Nephron (organoid): ENCODE measurements at regions not wholly inside any gene's neighbourhood (a gene's known extent, or its start where the extent isn't known, plus 50 kb on each side); places are given as distances from the start of the nearest gene placed in this dataset.
A peak's percentile ranks its signal among the peaks of the same experiment; 100 is the strongest.

ENCODE experiments used
- H3K27ac Mint-ChIP-seq, 3 experiments: 2 replicates each; pipeline ENCODE4 v1.8.0; 2020; ENCODE audit warnings: mixed read lengths in 3 of 3, mild to moderate bottlenecking in 2 of 3, moderate library complexity in 1 of 3
- H3K27me3 Mint-ChIP-seq: 2 replicates; pipeline ENCODE4 v1.8.0; 2021; ENCODE audit warnings: low read depth, mild to moderate bottlenecking, moderate library complexity, mixed read lengths
- H3K36me3 Mint-ChIP-seq: 2 replicates; pipeline ENCODE4 v1.8.0; 2020; ENCODE audit warnings: low read depth, mixed read lengths
- H3K4me1 Mint-ChIP-seq: 2 replicates; pipeline ENCODE4 v1.8.0; 2020; ENCODE audit warnings: mixed read lengths
- H3K4me3 Mint-ChIP-seq, 3 experiments: 2 replicates each; pipeline ENCODE4 v1.8.0; 2020; ENCODE audit warnings: mild to moderate bottlenecking in 3 of 3, mixed read lengths in 3 of 3, moderate library complexity in 2 of 3
- H3K9me3 Mint-ChIP-seq: 2 replicates; pipeline ENCODE4 v1.8.0; 2020; ENCODE audit warnings: mixed read lengths
- CTCF ChIP-seq, 3 experiments: fragments of 200-600 bp; sonication (generic); IDR thresholded peaks; one replicate each; pipeline ENCODE4 v1.5.0; 2021; ENCODE audit warnings: antibody characterized with exemption in 3 of 3; ENCODE audit not compliant: unreplicated experiment in 3 of 3

- TF ChIP-seq CTCF (IDR thresholded peaks at IDR 0.05; ENCODE audit: unreplicated experiment in 3 of 3): no peak
- H3K27ac Mint-ChIP-seq: peak overlapping the region; percentile 56 to 76 (median 69)
- no peaks in the 10 kb centered on the region for H3K27me3 Mint-ChIP-seq
- peaks cover 32% of the 10 kb centered on the region for H3K4me1 Mint-ChIP-seq
- no peaks in the 10 kb centered on the region for H3K36me3 Mint-ChIP-seq
- peaks cover 7% of the 10 kb centered on the region for H3K9me3 Mint-ChIP-seq
- no peak overlapping the region for H3K4me3 Mint-ChIP-seq
These were observed 616.9 kb upstream of the GHITM start for GRCh38 chr10:83522456-83522855.

DNA sequence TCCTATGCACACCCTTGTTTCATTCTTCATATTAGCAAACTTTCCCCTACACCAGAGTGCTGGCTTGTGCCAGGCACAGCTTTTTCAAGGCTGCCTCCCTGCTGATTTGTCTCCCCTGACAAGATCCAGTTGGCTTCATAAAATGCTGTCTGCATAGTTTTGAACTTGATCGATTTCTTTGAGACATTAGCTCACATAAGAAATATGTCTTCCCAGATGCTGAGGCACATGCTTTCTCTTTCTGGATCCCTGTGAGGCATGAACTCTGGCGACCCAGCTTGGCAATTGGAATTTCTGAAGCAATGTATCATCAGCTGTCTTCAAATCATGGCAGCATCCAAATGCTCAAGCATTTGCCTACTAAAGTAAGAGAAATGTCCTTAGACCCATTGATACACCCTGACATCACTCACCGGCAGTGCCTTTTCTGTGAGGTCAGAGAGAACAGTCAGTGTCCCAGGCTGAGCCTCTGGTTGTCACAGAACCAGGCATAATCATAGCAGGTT, 616.4 kb upstream of the GHITM start:
- H3K9me3 Mint-ChIP-seq: peaks cover 11% of the 10 kb centered on the region
- TF ChIP-seq CTCF (IDR thresholded peaks at IDR 0.05; ENCODE audit: unreplicated experiment in 3 of 3): no peak
- peak overlapping the region; percentile 56 to 76 (median 69) for H3K27ac Mint-ChIP-seq
- H3K27me3 Mint-ChIP-seq: no peaks in the 10 kb centered on the region
- peak overlapping the region in 1 of 3 experiments; percentile 23 for H3K4me3 Mint-ChIP-seq
- peaks cover 32% of the 10 kb centered on the region for H3K4me1 Mint-ChIP-seq
- no peaks in the 10 kb centered on the region for H3K36me3 Mint-ChIP-seq

DNA sequence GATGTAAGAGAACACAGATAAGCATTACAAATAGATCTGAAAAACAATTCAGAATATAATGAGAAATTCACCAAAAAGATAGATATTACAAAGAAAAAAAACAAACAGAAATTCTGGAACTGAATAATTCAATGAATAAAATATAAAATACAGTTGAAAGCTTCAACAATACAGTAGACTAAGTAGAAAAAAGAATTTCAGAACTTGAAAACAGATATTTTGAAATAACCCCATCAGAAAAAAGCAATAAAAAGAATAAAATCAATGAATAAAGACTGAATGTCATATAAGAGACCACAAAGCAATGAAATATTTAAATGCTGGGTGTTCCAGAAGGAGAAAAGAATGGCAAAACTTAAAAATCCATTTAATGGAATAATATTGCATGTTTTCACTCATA, 611.4 kb upstream of the GHITM start:
- no peak overlapping the region for H3K27ac Mint-ChIP-seq
- H3K4me3 Mint-ChIP-seq: no peak overlapping the region
- peaks cover 16% of the 10 kb centered on the region for H3K36me3 Mint-ChIP-seq
- H3K4me1 Mint-ChIP-seq: peaks cover 23% of the 10 kb centered on the region
- no peaks in the 10 kb centered on the region for H3K27me3 Mint-ChIP-seq
- TF ChIP-seq CTCF (IDR thresholded peaks at IDR 0.05; ENCODE audit: unreplicated experiment in 3 of 3): no peak
- peaks cover 29% of the 10 kb centered on the region for H3K9me3 Mint-ChIP-seq

DNA sequence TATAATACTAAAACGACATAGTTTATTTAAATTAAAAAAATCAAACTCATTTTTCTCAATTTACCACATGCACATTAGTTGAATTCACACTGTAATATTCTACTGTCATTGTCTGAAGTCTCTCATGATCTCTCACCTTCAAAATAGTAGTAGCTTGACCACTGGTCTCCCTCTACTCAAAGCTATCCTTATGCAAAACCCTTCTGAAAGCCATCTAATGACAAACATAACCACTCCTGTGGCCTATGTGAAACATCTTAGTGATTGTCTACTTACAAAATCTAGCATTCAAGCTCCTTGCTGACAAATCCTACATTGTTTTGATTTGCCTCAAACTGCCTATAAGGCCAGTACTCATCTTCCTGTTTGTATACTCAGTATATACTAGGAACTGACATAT, 606.0 kb upstream of the GHITM start:
- H3K4me3 Mint-ChIP-seq: no peak overlapping the region
- TF ChIP-seq CTCF (IDR thresholded peaks at IDR 0.05; ENCODE audit: unreplicated experiment in 3 of 3): no peak

DNA sequence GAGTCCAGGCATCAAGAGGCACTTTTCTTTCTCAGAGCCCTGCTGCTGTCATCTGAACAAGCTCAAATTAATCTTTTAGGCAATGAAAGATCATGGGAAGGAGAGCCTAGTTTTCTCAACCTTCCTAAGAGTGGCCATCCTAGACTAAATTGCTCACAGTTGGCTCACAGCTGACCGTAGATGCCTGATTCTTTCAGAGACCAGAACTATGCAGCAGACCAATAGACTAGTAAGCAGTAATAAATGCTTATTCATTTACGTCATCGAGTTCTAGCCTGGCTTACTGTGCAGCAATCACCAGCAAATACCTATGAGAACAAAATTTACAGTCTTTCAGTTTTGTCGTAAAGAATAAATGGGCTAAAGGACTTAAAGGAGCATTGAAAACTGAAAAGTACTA, 602.9 kb upstream of the GHITM start:
- no peaks in the 10 kb centered on the region for H3K27me3 Mint-ChIP-seq
- no peaks in the 10 kb centered on the region for H3K9me3 Mint-ChIP-seq
- TF ChIP-seq CTCF (IDR thresholded peaks at IDR 0.05; ENCODE audit: unreplicated experiment in 3 of 3): no peak
- H3K36me3 Mint-ChIP-seq: no peaks in the 10 kb centered on the region
- H3K4me3 Mint-ChIP-seq: no peak overlapping the region
- H3K4me1 Mint-ChIP-seq: peaks cover 31% of the 10 kb centered on the region
- H3K27ac Mint-ChIP-seq: no peak overlapping the region

More for the DNA sequence above, 606.0 kb upstream of the GHITM start:
- Mint-ChIP-seq H3K4me1 (peaks cover 3% of the 10 kb centered on the region), H3K27me3 (no peaks in the 10 kb centered on the region), H3K27ac (no peak overlapping the region), H3K9me3 (peaks cover 14% of the 10 kb centered on the region), H3K36me3 (peaks cover 13% of the 10 kb centered on the region)

- Mint-ChIP-seq H3K4me1 (peaks cover 36% of the 10 kb centered on the region), H3K27me3 (no peaks in the 10 kb centered on the region), H3K9me3 (no peaks in the 10 kb centered on the region), H3K4me3 (no peak overlapping the region), H3K36me3 (no peaks in the 10 kb centered on the region), H3K27ac (no peak overlapping the region)
- no peak for TF ChIP-seq CTCF (IDR thresholded peaks at IDR 0.05; ENCODE audit: unreplicated experiment in 3 of 3)
These were observed 601.3 kb upstream of the GHITM start for GRCh38 chr10:83538047-83538446.
